ENCODE measurements at regions not wholly inside any gene's neighbourhood (a gene's known extent, or its start where the extent isn't known, plus 50 kb on each side); places are given as distances from the start of the nearest gene placed in this dataset.
A peak's percentile ranks its signal among the peaks of the same experiment; 100 is the strongest.

- ChIA-PET POLR2A (ENCODE audit: low non-redundant PET) (interaction anchor here (0.7 kb wide), 1 partner anchor 44 kb away, joined by 3 read pairs; no protein-coding TSS in a partner anchor), CTCF (interaction anchor here (0.7 kb wide), 2 partner anchors 54 to 911 kb away, joined by 3 to 4 read pairs; no protein-coding TSS in a partner anchor)
- no peak for TF ChIP-seq CTCF (conservative IDR thresholded peaks at IDR 0.05; ENCODE audit: low read depth)
- DNase-seq (ENCODE audit: low spot score): peak; percentile 40
- H3K27ac ChIP-seq: peak overlapping the region; percentile 98
Observed at GRCh38 chr11:8811571-8811970, 99.4 kb upstream of the AKIP1 start.

GRCh38 chr11:8812438-8812837 lies 98.6 kb upstream of the AKIP1 start:
- no peak for DNase-seq (ENCODE audit: low spot score)

GRCh38 chr11:8813658-8814057 lies 97.3 kb upstream of the AKIP1 start:
- H3K27ac ChIP-seq: peak overlapping the region; percentile 85
- peak; percentile 72 for DNase-seq (ENCODE audit: low spot score)
- CTCF ChIA-PET: interaction anchor here (0.7 kb wide), 1 partner anchor 216 kb away, joined by 3 read pairs; no protein-coding TSS in a partner anchor
- TF ChIP-seq CTCF (conservative IDR thresholded peaks at IDR 0.05; ENCODE audit: low read depth): no peak; the same call in 1 of the 2 replicates
- POLR2A ChIA-PET (ENCODE audit: low non-redundant PET): no interaction called here

More at GRCh38 chr11:8812438-8812837, 98.6 kb upstream of the AKIP1 start:
- ChIA-PET CTCF (interaction anchor here (0.7 to 1.0 kb wide), 3 partner anchors 13 to 126 kb away, joined by 3 read pairs; no protein-coding TSS in a partner anchor), POLR2A (ENCODE audit: low non-redundant PET) (no interaction called here)
- H3K27ac ChIP-seq: peak overlapping the region; percentile 65
- TF ChIP-seq CTCF (conservative IDR thresholded peaks at IDR 0.05; ENCODE audit: low read depth): no peak

- DNase-seq (ENCODE audit: low spot score): peak; percentile 89
- H3K27ac ChIP-seq: peak overlapping the region; percentile 85
- ChIA-PET POLR2A (ENCODE audit: low non-redundant PET) (no interaction called here), CTCF (interaction anchor here (0.7 to 1.0 kb wide), 2 partner anchors 18 to 216 kb away, joined by 3 to 10 read pairs; no protein-coding TSS in a partner anchor)
- TF ChIP-seq CTCF (conservative IDR thresholded peaks at IDR 0.05; ENCODE audit: low read depth): no peak
Observed at GRCh38 chr11:8814209-8814922, 96.6 kb upstream of the AKIP1 start.

GRCh38 chr11:8814923-8815240 lies 96.1 kb upstream of the AKIP1 start:
- no peak for TF ChIP-seq CTCF (conservative IDR thresholded peaks at IDR 0.05; ENCODE audit: low read depth)
- no peak for DNase-seq (ENCODE audit: low spot score)
- POLR2A ChIA-PET (ENCODE audit: low non-redundant PET): no interaction called here
- peak overlapping the region; percentile 85 for H3K27ac ChIP-seq
- CTCF ChIA-PET: interaction anchor here (1.0 kb wide), 1 partner anchor 18 kb away, joined by 10 read pairs; no protein-coding TSS in a partner anchor

GRCh38 chr11:8818421-8818820 lies 92.6 kb upstream of the AKIP1 start:
- CTCF ChIA-PET: interaction anchor here (0.5 to 0.7 kb wide), 3 partner anchors 16 to 449 kb away, joined by 3 to 4 read pairs (median 4); no protein-coding TSS in a partner anchor
- no peak overlapping the region for H3K27ac ChIP-seq
- DNase-seq (ENCODE audit: low spot score): no peak
- POLR2A ChIA-PET (ENCODE audit: low non-redundant PET): no interaction called here
- TF ChIP-seq CTCF (conservative IDR thresholded peaks at IDR 0.05; ENCODE audit: low read depth): no peak

Data from RWPE1 (cell line).